Upper lobe of right lung (tissue), 1 donor: ENCODE measurements at regions not wholly inside any gene's neighbourhood (a gene's known extent, or its start where the extent isn't known, plus 50 kb on each side); places are given as distances from the start of the nearest gene placed in this dataset.

ENCODE experiments used
- ATAC-seq: fragments of 200-7000 bp; cut with Tn5 transposase; one replicate; pipeline ENCODE4 v1.9.1; 2020; ENCODE audit warnings: mild to moderate bottlenecking, moderate library complexity
- DNase-seq: peaks from one replicate; pipeline ENCODE4 v3.0.0-alpha.2; 2020
- H3K27ac ChIP-seq: fragments of 200-600 bp; one replicate; pipeline ENCODE4 v1.8.0; 2022
- H3K27me3 ChIP-seq: fragments of 200-600 bp; one replicate; pipeline ENCODE4 v1.8.0; 2022; ENCODE audit warnings: mild to moderate bottlenecking
- H3K36me3 ChIP-seq: fragments of 200-600 bp; one replicate; pipeline ENCODE4 v1.8.0; 2022
- H3K4me1 ChIP-seq: fragments of 200-600 bp; one replicate; pipeline ENCODE4 v1.8.0; 2022
- H3K4me3 ChIP-seq: fragments of 200-600 bp; one replicate; pipeline ENCODE4 v1.8.0; 2022; ENCODE audit warnings: mild to moderate bottlenecking
- H3K9me3 ChIP-seq: fragments of 200-600 bp; one replicate; pipeline ENCODE4 v1.8.0; 2022
- CTCF ChIP-seq: fragments of 200-600 bp; IDR thresholded peaks from one replicate; pipeline ENCODE4 v1.8.0; 2022; ENCODE audit warnings: antibody characterized with exemption
- intact Hi-C: fragments of 100-400 bp; cut with DNase I; formaldehyde crosslinking; loops from one replicate; pipeline ENCODE4 v1.11.0; 2022
- donor health status: DM: no; HTN: yes; CAD: no; lungs with severe emphysema.

- no peaks in the 10 kb centered on the region for H3K9me3 ChIP-seq
- H3K4me3 ChIP-seq, result no peak overlapping the region
- ATAC-seq, result no peak
- H3K4me1 ChIP-seq, result peaks cover 20% of the 10 kb centered on the region
- no peaks in the 10 kb centered on the region for H3K27me3 ChIP-seq
- intact Hi-C loops, result no loop called here
- H3K27ac ChIP-seq, result no peak overlapping the region
- no peak for TF ChIP-seq CTCF
- no peaks in the 10 kb centered on the region for H3K36me3 ChIP-seq
- no peak for DNase-seq
These were observed 107.7 kb upstream of the PPP2R5A start for GRCh38 chr1:212177542-212177941.

- DNase-seq (no peak), ATAC-seq (peak; percentile 71)
- H3K27ac ChIP-seq, result peak overlapping the region; percentile 42
- no peaks in the 10 kb centered on the region for H3K36me3 ChIP-seq
- no peak for TF ChIP-seq CTCF
- H3K27me3 ChIP-seq, result no peaks in the 10 kb centered on the region
- H3K4me3 ChIP-seq, result no peak overlapping the region
- H3K9me3 ChIP-seq, result no peaks in the 10 kb centered on the region
- H3K4me1 ChIP-seq, result peaks cover 20% of the 10 kb centered on the region
- intact Hi-C loops, result no loop called here
These were observed 106.4 kb upstream of the PPP2R5A start for GRCh38 chr1:212178851-212179250.

- H3K36me3 ChIP-seq, result no peaks in the 10 kb centered on the region
- no peak overlapping the region for H3K4me3 ChIP-seq
- no peak for TF ChIP-seq CTCF
- DNase-seq, result no peak
- peak overlapping the region; percentile 42 for H3K27ac ChIP-seq
- H3K9me3 ChIP-seq, result no peaks in the 10 kb centered on the region
- intact Hi-C loops, result no loop called here
- peak; percentile 28 for ATAC-seq
- no peaks in the 10 kb centered on the region for H3K27me3 ChIP-seq
- peaks cover 20% of the 10 kb centered on the region for H3K4me1 ChIP-seq
These were observed 105.7 kb upstream of the PPP2R5A start for GRCh38 chr1:212179394-212180076.

- H3K4me1 ChIP-seq, result peaks cover 20% of the 10 kb centered on the region
- no peak overlapping the region for H3K4me3 ChIP-seq
- no peaks in the 10 kb centered on the region for H3K36me3 ChIP-seq
- H3K27ac ChIP-seq, result peak overlapping the region; percentile 48
- no peaks in the 10 kb centered on the region for H3K27me3 ChIP-seq
- DNase-seq, result no peak
- ATAC-seq, result peak; percentile 67
- TF ChIP-seq CTCF, result no peak
- intact Hi-C loops, result no loop called here
- H3K9me3 ChIP-seq, result no peaks in the 10 kb centered on the region
These were observed 104.0 kb upstream of the PPP2R5A start for GRCh38 chr1:212181015-212181882.

GRCh38 chr1:212182171-212182570 is 103.0 kb upstream of the PPP2R5A start:
- ATAC-seq (no peak), DNase-seq (no peak)
- intact Hi-C loops, result no loop called here
- Histone ChIP-seq H3K36me3 (no peaks in the 10 kb centered on the region), H3K4me3 (no peak overlapping the region), H3K27me3 (no peaks in the 10 kb centered on the region), H3K27ac (no peak overlapping the region), H3K4me1 (peaks cover 29% of the 10 kb centered on the region), H3K9me3 (no peaks in the 10 kb centered on the region)
- TF ChIP-seq CTCF, result no peak
